Adrenal gland (tissue), 9 donors: ENCODE measurements at regions not wholly inside any gene's neighbourhood (a gene's known extent, or its start where the extent isn't known, plus 50 kb on each side); places are given as distances from the start of the nearest gene placed in this dataset.
A peak's percentile ranks its signal among the peaks of the same experiment; 100 is the strongest.

Experiments used
- DNase-seq, 7 donors: peaks; one replicate each; pipeline ENCODE4 v3.0.0-alpha.2; 2019 to 2020
- H3K27ac ChIP-seq, 5 donors: fragments of 200-600 bp; sonication (generic) in 4 of 5; 1 replicate in 3 of 5; 2 replicates in 2 of 5; pipeline versions ENCODE4 v1.5.1 to v1.8.0; 2016 to 2020; ENCODE audit warnings: mild to moderate bottlenecking in 1 of 5
- H3K27me3 ChIP-seq: fragments of 200-600 bp; 2 replicates; pipeline ENCODE4 v1.8.0; 2021
- H3K36me3 ChIP-seq, 2 donors: fragments of 200-600 bp; replicated peaks in 1 of 2; 1 replicate in 1 of 2; 2 replicates in 1 of 2; pipeline versions ENCODE4 v1.5.1 to v1.8.0; 2018 to 2022
- H3K4me1 ChIP-seq, 2 donors: fragments of 200-600 bp; replicated peaks in 1 of 2; 1 replicate in 1 of 2; 2 replicates in 1 of 2; pipeline versions ENCODE4 v1.5.1 to v1.8.0; 2018 to 2021
- H3K4me3 ChIP-seq, 4 donors: fragments of 200-600 bp; sonication (generic) in 3 of 4; one replicate each; pipeline ENCODE4 v1.5.1; 2016 to 2018
- H3K9me3 ChIP-seq, 3 donors: fragments of 200-600 bp; sonication (generic) in 1 of 3; replicated peaks in 1 of 3; 1 replicate in 2 of 3; 2 replicates in 1 of 3; pipeline versions ENCODE4 v1.5.1 to v1.8.0; 2016 to 2021
- POLR2A ChIP-seq, 2 donors: fragments of 450-650 bp; IDR thresholded peaks; one replicate each; pipeline ENCODE4 v1.6.1; 2017; ENCODE audit warnings: antibody characterized with exemption in 2 of 2, mild to moderate bottlenecking in 2 of 2, moderate library complexity in 1 of 2
- WGBS, 4 donors: extraction: QIAGEN DNeasy Blood & Tissue Kit in 2 of 4; methylation state at CpG; one replicate each; pipeline versions ENCODE4 v1.1.5 to v1.1.7; 2013 to 2017; 5-methylcytosine and 5-hydroxymethylcytosine counted together
- intact Hi-C, 2 donors: fragments of 100-400 bp; cut with DNase I; formaldehyde crosslinking; loops; one replicate each; pipeline versions ENCODE4 v1.14.1 to v1.15.0; 2022 to 2023
- TF ChIP-seq, protein P1 (sequence below), 6 experiments: fragments of 450-650 bp in 4 of 6; fragments of 200-600 bp in 2 of 6; sonication (generic) in 1 of 6; IDR thresholded peaks; 1 replicate in 5 of 6; 2 replicates in 1 of 6; pipeline versions ENCODE4 v1.5.1 to v1.8.0; 2016 to 2021; ENCODE audit warnings: antibody characterized with exemption in 6 of 6, mild to moderate bottlenecking in 2 of 6, moderate library complexity in 1 of 6
- donor health status: healthy with polysubstance abuse.
- donor health status: Bipolar disorder and iron deficiency.
- donor health status: DM: yes; HTN: yes; CAD: no.
- donor health status: DM: no; HTN: no; CAD: no.
- donor health status: DM: no; HTN: no; CAD: no.

DNA sequence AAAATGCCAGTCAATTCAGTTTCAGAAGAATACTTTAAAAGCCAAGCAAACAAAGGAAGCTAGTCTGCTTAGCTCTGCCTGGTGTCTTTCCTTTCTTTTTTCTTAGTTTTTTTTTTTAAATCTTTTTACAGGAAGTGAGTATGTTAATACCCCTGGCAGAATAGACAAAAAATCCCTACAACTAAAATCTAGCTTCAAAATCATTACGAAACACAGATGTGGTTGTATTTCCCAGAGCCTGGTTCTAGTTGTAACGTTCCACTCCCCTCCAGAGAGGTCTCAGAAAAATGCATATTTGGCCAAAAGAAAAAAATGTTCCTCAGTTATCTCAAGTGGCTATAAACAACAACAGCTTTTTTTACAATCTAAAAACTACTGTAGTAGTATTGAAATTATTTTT, 202.1 kb upstream of the RND3 start:
- intact Hi-C loops, result no loop called here

DNA sequence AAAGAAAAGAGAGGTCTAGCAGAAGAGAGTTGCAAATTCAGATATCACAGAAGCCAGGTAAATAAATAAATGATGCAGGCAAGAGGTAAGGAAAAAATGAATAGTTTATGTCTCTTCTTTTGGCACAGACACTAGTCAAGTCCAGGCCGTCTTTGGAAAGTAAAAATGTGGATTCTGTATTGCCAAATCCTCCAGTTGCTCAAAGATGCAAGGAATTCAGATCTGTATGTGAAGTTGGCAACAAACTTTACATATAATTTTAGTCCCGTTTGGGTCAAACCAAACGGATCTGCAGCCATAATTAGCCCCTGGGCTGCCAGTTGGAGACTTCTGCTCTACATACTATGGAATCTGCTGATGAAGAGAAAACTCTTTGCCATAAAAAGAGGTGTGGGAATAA, 200.5 kb upstream of the RND3 start:
- H3K4me3 ChIP-seq, result no peak overlapping the region
- no peaks in the 10 kb centered on the region for H3K27me3 ChIP-seq
- H3K9me3 ChIP-seq, result no peaks in the 10 kb centered on the region
- no peaks in the 10 kb centered on the region for H3K36me3 ChIP-seq
- DNase-seq, result no peak
- TF ChIP-seq, protein P1, sequence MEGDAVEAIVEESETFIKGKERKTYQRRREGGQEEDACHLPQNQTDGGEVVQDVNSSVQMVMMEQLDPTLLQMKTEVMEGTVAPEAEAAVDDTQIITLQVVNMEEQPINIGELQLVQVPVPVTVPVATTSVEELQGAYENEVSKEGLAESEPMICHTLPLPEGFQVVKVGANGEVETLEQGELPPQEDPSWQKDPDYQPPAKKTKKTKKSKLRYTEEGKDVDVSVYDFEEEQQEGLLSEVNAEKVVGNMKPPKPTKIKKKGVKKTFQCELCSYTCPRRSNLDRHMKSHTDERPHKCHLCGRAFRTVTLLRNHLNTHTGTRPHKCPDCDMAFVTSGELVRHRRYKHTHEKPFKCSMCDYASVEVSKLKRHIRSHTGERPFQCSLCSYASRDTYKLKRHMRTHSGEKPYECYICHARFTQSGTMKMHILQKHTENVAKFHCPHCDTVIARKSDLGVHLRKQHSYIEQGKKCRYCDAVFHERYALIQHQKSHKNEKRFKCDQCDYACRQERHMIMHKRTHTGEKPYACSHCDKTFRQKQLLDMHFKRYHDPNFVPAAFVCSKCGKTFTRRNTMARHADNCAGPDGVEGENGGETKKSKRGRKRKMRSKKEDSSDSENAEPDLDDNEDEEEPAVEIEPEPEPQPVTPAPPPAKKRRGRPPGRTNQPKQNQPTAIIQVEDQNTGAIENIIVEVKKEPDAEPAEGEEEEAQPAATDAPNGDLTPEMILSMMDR (IDR thresholded peaks at IDR 0.05), result no peak
- TF ChIP-seq POLR2A (IDR thresholded peaks at IDR 0.05), result no peak
- peak overlapping the region in 1 of 5 donors; percentile 15 for H3K27ac ChIP-seq
- 60 to 79% (median 66%) methylated on average over 3 of the region's 3 CpGs for WGBS, 4 donors
- intact Hi-C loops, result no loop called here
- H3K4me1 ChIP-seq, result peaks cover 0 to 16% of the 10 kb centered on the region in 2 donors

More for the DNA sequence above, 202.1 kb upstream of the RND3 start:
- Histone ChIP-seq H3K9me3 (no peaks in the 10 kb centered on the region), H3K4me1 (peaks cover 0 to 16% of the 10 kb centered on the region in 2 donors), H3K4me3 (no peak overlapping the region), H3K36me3 (no peaks in the 10 kb centered on the region), H3K27me3 (no peaks in the 10 kb centered on the region), H3K27ac (no peak overlapping the region)
- DNase-seq, result no peak
- WGBS, 4 donors, result 63 to 81% (median 70%) methylated on average over 2 of the region's 2 CpGs
- TF ChIP-seq, protein P1 (IDR thresholded peaks at IDR 0.05), result no peak
- TF ChIP-seq POLR2A (IDR thresholded peaks at IDR 0.05), result no peak

DNA sequence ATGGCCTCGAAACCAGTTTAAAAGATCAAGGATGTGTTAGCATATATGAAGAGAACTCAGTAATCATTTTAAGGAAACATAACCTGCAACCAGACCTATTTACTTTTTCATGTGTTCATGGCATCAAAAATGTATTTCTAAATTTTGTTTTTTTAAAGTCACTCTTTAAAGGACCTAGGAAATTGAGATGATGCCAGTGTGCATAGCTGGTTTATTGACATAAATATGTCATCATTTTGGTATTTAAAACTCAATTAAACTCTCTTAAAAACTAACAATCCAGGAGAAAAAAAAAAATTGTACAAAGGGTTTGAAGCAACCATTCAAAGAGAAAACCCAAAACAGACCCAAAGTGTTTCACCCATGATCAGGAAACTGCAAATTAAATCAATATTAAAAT, 198.9 kb upstream of the RND3 start:
- no peak for DNase-seq
- Histone ChIP-seq H3K4me1 (peaks cover 0 to 22% of the 10 kb centered on the region in 2 donors), H3K9me3 (no peaks in the 10 kb centered on the region), H3K27ac (no peak overlapping the region), H3K27me3 (no peaks in the 10 kb centered on the region), H3K4me3 (no peak overlapping the region), H3K36me3 (no peaks in the 10 kb centered on the region)
- 90 to 100% (median 95%) methylated on average over 1 of the region's 1 CpG for WGBS, 4 donors
- intact Hi-C loops, result no loop called here
- TF ChIP-seq, protein P1 (IDR thresholded peaks at IDR 0.05), result no peak
- no peak for TF ChIP-seq POLR2A (IDR thresholded peaks at IDR 0.05)

DNA sequence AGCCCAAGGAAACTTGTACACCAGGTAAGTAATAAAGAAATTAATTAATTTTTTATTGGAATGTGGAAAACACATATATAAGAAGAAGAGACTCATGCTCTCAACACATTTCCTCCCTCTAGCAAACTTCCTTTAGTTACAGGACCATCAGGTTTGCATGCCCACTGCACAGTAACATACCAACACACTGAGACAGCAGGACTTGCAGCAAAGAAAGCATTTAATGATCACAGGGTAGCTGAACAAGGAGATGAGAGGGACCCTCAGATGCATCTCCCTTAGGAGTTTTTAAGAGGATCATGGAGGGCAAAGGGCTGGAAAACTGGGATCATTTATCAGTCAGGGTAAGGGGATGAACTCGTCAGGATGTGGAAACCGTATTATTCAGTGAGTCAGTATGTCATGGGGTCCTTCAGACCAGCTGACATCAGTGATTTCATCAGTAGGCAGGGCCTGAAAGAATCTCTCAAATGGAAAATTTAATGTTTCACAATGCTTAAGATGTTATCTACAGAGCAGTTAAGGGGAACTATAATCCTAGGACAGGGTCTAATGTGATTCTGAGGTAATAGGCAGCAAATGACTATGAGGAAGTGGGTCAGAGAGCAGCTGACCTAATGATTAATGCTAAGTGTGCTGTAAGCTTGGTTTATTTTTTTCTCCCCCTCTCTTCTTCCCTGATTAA, 193.8 kb upstream of the RND3 start:
- no peak for TF ChIP-seq POLR2A (IDR thresholded peaks at IDR 0.05)
- TF ChIP-seq, protein P1 (IDR thresholded peaks at IDR 0.05), result no peak
- Histone ChIP-seq H3K27me3 (no peaks in the 10 kb centered on the region), H3K9me3 (no peaks in the 10 kb centered on the region), H3K4me1 (peaks cover 0 to 6% of the 10 kb centered on the region in 2 donors), H3K27ac (peak overlapping the region in 2 of 5 donors; percentile 79), H3K36me3 (no peaks in the 10 kb centered on the region), H3K4me3 (no peak overlapping the region)
- peak in 6 of 7 donors; percentile 22 to 76 (median 50) for DNase-seq
- 30 to 40% (median 35%) methylated on average over 2 of the region's 2 CpGs for WGBS, 4 donors
- intact Hi-C loops, result no loop called here
